KMS-11 (cell line): ENCODE measurements at regions not wholly inside any gene's neighbourhood (a gene's known extent, or its start where the extent isn't known, plus 50 kb on each side); places are given as distances from the start of the nearest gene placed in this dataset.

Experiments
- H2AFZ ChIP-seq: fragments of 200-600 bp; sonication (generic); 2 replicates; pipeline ENCODE4 v1.6.1; 2016; ENCODE audit warnings: antibody characterized with exemption, mixed run types, low read depth
- H3K27ac ChIP-seq: fragments of 200-600 bp; sonication (generic); 2 replicates; pipeline ENCODE4 v1.6.1; 2016; ENCODE audit warnings: mild to moderate bottlenecking, mixed run types
- H3K27me3 ChIP-seq: fragments of 200-600 bp; sonication (generic); 2 replicates; pipeline ENCODE4 v1.6.1; 2017; ENCODE audit warnings: mild to moderate bottlenecking, low read depth, mixed run types, moderate library complexity; ENCODE audit not compliant: insufficient read depth
- H3K36me3 ChIP-seq: fragments of 200-600 bp; sonication (generic); 2 replicates; pipeline ENCODE4 v1.6.1; 2017; ENCODE audit warnings: mild to moderate bottlenecking, mixed run types; ENCODE audit not compliant: insufficient read depth
- H3K4me1 ChIP-seq: fragments of 200-600 bp; sonication (generic); 2 replicates; pipeline ENCODE4 v1.6.1; 2016; ENCODE audit warnings: mild to moderate bottlenecking, low read depth, mixed run types; ENCODE audit not compliant: poor library complexity, severe bottlenecking
- H3K4me2 ChIP-seq: fragments of 200-600 bp; sonication (generic); 2 replicates; pipeline ENCODE4 v1.7.0; 2016; ENCODE audit warnings: mild to moderate bottlenecking, mixed run types
- H3K4me3 ChIP-seq: fragments of 200-600 bp; sonication (generic); IDR thresholded peaks from 2 replicates; pipeline ENCODE4 v1.6.1; 2017; ENCODE audit warnings: low read depth, low read length, mixed read lengths; ENCODE audit not compliant: insufficient read depth
- H3K79me2 ChIP-seq: fragments of 200-600 bp; sonication (generic); 2 replicates; pipeline ENCODE4 v1.6.1; 2016; ENCODE audit warnings: low read depth, mixed run types; ENCODE audit not compliant: insufficient read depth
- H3K9ac ChIP-seq: fragments of 200-600 bp; sonication (generic); 2 replicates; pipeline ENCODE4 v1.6.1; 2016; ENCODE audit warnings: mild to moderate bottlenecking, mixed run types
- H4K20me1 ChIP-seq: fragments of 200-600 bp; sonication (generic); 2 replicates; pipeline ENCODE4 v1.6.1; 2016; ENCODE audit warnings: mild to moderate bottlenecking, mixed run types; ENCODE audit not compliant: insufficient read depth
- CTCF ChIP-seq: fragments of 200-600 bp; sonication (generic); conservative IDR thresholded peaks from 2 replicates; pipeline ENCODE4 v1.6.1; 2017; ENCODE audit warnings: low read depth, mild to moderate bottlenecking, antibody characterized with exemption, low read length, moderate library complexity, mixed read lengths

GRCh38 chrX:147763131-147763530 is 148.6 kb upstream of the FMR1 start:
- Histone ChIP-seq H3K4me2 (no peak overlapping the region), H4K20me1 (no peaks in the 10 kb centered on the region), H3K36me3 (no peaks in the 10 kb centered on the region), H3K79me2 (no peaks in the 10 kb centered on the region), H3K4me3 (no peak overlapping the region), H2AFZ (no peak overlapping the region), H3K27me3 (no peaks in the 10 kb centered on the region), H3K4me1 (no peaks in the 10 kb centered on the region), H3K9ac (no peak overlapping the region), H3K27ac (no peak overlapping the region)
- TF ChIP-seq CTCF: no peak

- Histone ChIP-seq H3K9ac (no peak overlapping the region), H3K27ac (no peak overlapping the region), H3K4me3 (no peak overlapping the region), H3K79me2 (no peaks in the 10 kb centered on the region), H2AFZ (no peak overlapping the region), H3K4me2 (no peak overlapping the region), H3K36me3 (no peaks in the 10 kb centered on the region), H3K27me3 (no peaks in the 10 kb centered on the region), H4K20me1 (no peaks in the 10 kb centered on the region), H3K4me1 (no peaks in the 10 kb centered on the region)
- no peak for TF ChIP-seq CTCF
Measured at GRCh38 chrX:147764868-147765267, 146.9 kb upstream of the FMR1 start.

- Histone ChIP-seq H4K20me1 (no peaks in the 10 kb centered on the region), H3K9ac (no peak overlapping the region), H2AFZ (no peak overlapping the region), H3K4me2 (no peak overlapping the region), H3K36me3 (no peaks in the 10 kb centered on the region), H3K79me2 (no peaks in the 10 kb centered on the region), H3K4me1 (no peaks in the 10 kb centered on the region), H3K27me3 (no peaks in the 10 kb centered on the region), H3K27ac (no peak overlapping the region), H3K4me3 (no peak overlapping the region)
- TF ChIP-seq CTCF: no peak
Measured at GRCh38 chrX:147770858-147771257, 140.9 kb upstream of the FMR1 start.

GRCh38 chrX:147776988-147777387 is 134.7 kb upstream of the FMR1 start:
- Histone ChIP-seq H3K4me3 (no peak overlapping the region), H3K4me1 (no peaks in the 10 kb centered on the region), H3K4me2 (no peak overlapping the region), H2AFZ (no peak overlapping the region), H3K79me2 (no peaks in the 10 kb centered on the region), H3K36me3 (no peaks in the 10 kb centered on the region), H4K20me1 (no peaks in the 10 kb centered on the region), H3K9ac (no peak overlapping the region), H3K27me3 (no peaks in the 10 kb centered on the region), H3K27ac (no peak overlapping the region)
- TF ChIP-seq CTCF: no peak

GRCh38 chrX:147779173-147779572 is 132.5 kb upstream of the FMR1 start:
- no peaks in the 10 kb centered on the region for H3K36me3 ChIP-seq
- no peak overlapping the region for H3K4me2 ChIP-seq
- no peaks in the 10 kb centered on the region for H4K20me1 ChIP-seq
- H3K4me3 ChIP-seq: no peak overlapping the region
- no peak overlapping the region for H3K27ac ChIP-seq
- no peaks in the 10 kb centered on the region for H3K27me3 ChIP-seq
- H3K79me2 ChIP-seq: no peaks in the 10 kb centered on the region
- H2AFZ ChIP-seq: no peak overlapping the region
- no peaks in the 10 kb centered on the region for H3K4me1 ChIP-seq
- TF ChIP-seq CTCF: no peak
- H3K9ac ChIP-seq: no peak overlapping the region
